GM12878 (cell line): ENCODE measurements at regions not wholly inside any gene's neighbourhood (a gene's known extent, or its start where the extent isn't known, plus 50 kb on each side); places are given as distances from the start of the nearest gene placed in this dataset.

ENCODE experiments used
- ATAC-seq: fragments of 200-7000 bp; cut with Tn5 transposase; 3 replicates; pipeline ENCODE4 v1.9.1; 2020; ENCODE audit warnings: mild to moderate bottlenecking, moderate library complexity
- BruUV-seq: library from RNA; stranded (reverse); fragments of 400-500 nt; replicated peaks from 2 replicates; lab custom pipeline; 2021; lab: Mats Ljungman, UMichigan
- CTCF ChIA-PET: fragments of 300-600 bp; sonication (Branson Sonifier 250); formaldehyde crosslinking; extraction: SDS; loops from one replicate; lab custom pipeline; 2021; ENCODE audit warnings: inconsistent platforms; lab: Yijun Ruan, JAX
- POLR2A ChIA-PET: fragments of 350-600 bp; formaldehyde crosslinking; extraction: SDS; loops from one replicate; lab custom pipeline; 2021; ENCODE audit warnings: inconsistent platforms; lab: Charles Lee
- RAD21 ChIA-PET: fragments of 300-600 bp; sonication (Branson Sonifier 250); formaldehyde crosslinking; loops from one replicate; lab custom pipeline; 2023; ENCODE audit warnings: antibody characterized with exemption; ENCODE audit not compliant: unreplicated experiment; lab: Charles Lee
- SMC1A ChIA-PET: fragments of 300-600 bp; sonication (Branson Sonifier 250); formaldehyde crosslinking; loops from one replicate; lab custom pipeline; 2023; ENCODE audit not compliant: unreplicated experiment, uncharacterized antibody; lab: Charles Lee
- DNase-seq: peaks from one replicate; pipeline ENCODE4 v3.0.0-alpha.2; 2011; ENCODE audit warnings: low read depth, low spot score
- FAIRE-seq: peaks from 3 replicates; lab custom pipeline; 2011; peaks lifted over from hg19 to GRCh38; lab: Jason Lieb, UNC
- H2AFZ ChIP-seq: 2 replicates; pipeline ENCODE4 v1.6.0; 2011; ENCODE audit warnings: low read depth, low read length, control low read depth; ENCODE audit not compliant: control insufficient read depth
- H3K27ac ChIP-seq: 2 replicates; pipeline ENCODE4 v1.5.1; 2011; ENCODE audit warnings: control low read depth; ENCODE audit not compliant: control insufficient read depth, insufficient read depth
- H3K27me3 ChIP-seq, 2 experiments: replicated peaks in 1 of 2; 2 replicates each; pipeline versions ENCODE4 v1.6.0 to v1.6.1; 2011; ENCODE audit warnings: low read length in 1 of 2; ENCODE audit not compliant: control insufficient read depth in 2 of 2, insufficient read depth in 2 of 2
- H3K36me3 ChIP-seq, 2 experiments: 2 replicates each; pipeline ENCODE4 v1.5.1; 2011; ENCODE audit warnings: low read length in 1 of 2; ENCODE audit not compliant: control insufficient read depth in 2 of 2, insufficient read depth in 2 of 2
- H3K4me1 ChIP-seq: 2 replicates; pipeline ENCODE4 v1.6.1; 2011; ENCODE audit warnings: mild to moderate bottlenecking, low read length, moderate library complexity, mixed read lengths; ENCODE audit not compliant: control insufficient read depth, insufficient read depth
- H3K4me2 ChIP-seq: 2 replicates; pipeline ENCODE4 v1.6.0; 2011; ENCODE audit warnings: control low read depth; ENCODE audit not compliant: control insufficient read depth, insufficient read depth
- H3K4me3 ChIP-seq: fragments of 200-600 bp; sonication (generic); 2 replicates; pipeline ENCODE4 v1.5.1; 2016
- H3K79me2 ChIP-seq: 2 replicates; pipeline ENCODE4 v1.6.0; 2011; ENCODE audit warnings: low read length; ENCODE audit not compliant: control insufficient read depth, insufficient read depth
- H3K9ac ChIP-seq: 2 replicates; pipeline ENCODE4 v1.8.0; 2011; ENCODE audit warnings: low read length, control low read depth, mixed read lengths; ENCODE audit not compliant: control insufficient read depth, insufficient read depth
- H3K9me3 ChIP-seq: replicated peaks from 3 replicates; pipeline ENCODE4 v1.5.1; 2011; ENCODE audit warnings: mild to moderate bottlenecking, low read length; ENCODE audit not compliant: control insufficient read depth, insufficient read depth
- H4K20me1 ChIP-seq: 2 replicates; pipeline ENCODE4 v1.6.0; 2011; ENCODE audit not compliant: control insufficient read depth, insufficient read depth
- CEBPB ChIP-seq, 2 experiments: fragments of 150-350 bp in 1 of 2; IDR thresholded peaks; 2 replicates each; pipeline ENCODE4 v1.6.1; 2012 to 2014; ENCODE audit warnings: low read depth in 2 of 2, low read length in 2 of 2, borderline replicate concordance in 1 of 2, inconsistent platforms in 1 of 2
- EED ChIP-seq: sonication (generic); IDR thresholded peaks from 2 replicates; pipeline ENCODE4 v1.6.1; 2016; ENCODE audit warnings: antibody characterized with exemption, low read depth
- MEF2B ChIP-seq: fragments of 450-650 bp; IDR thresholded peaks from 2 replicates; pipeline ENCODE4 v1.6.1; 2018; ENCODE audit warnings: mild to moderate bottlenecking, moderate library complexity; ENCODE audit not compliant: partially characterized antibody, poor library complexity, severe bottlenecking
- NFYA ChIP-seq: IDR thresholded peaks from 2 replicates; pipeline ENCODE4 v1.6.1; 2011; ENCODE audit warnings: low read depth, mild to moderate bottlenecking, low read length, improper control_type of control experiment, borderline replicate concordance
- RCOR1 ChIP-seq: conservative IDR thresholded peaks from 2 replicates; pipeline ENCODE4 v1.6.1; 2012; ENCODE audit warnings: low read depth, low read length, improper control_type of control experiment
- SMAD5 ChIP-seq: IDR thresholded peaks from 2 replicates; pipeline ENCODE4 v1.6.1; 2016; ENCODE audit warnings: antibody characterized with exemption, low read depth
- TARDBP ChIP-seq: IDR thresholded peaks from 2 replicates; pipeline ENCODE4 v1.6.1; 2016; ENCODE audit warnings: borderline replicate concordance
- WRNIP1 ChIP-seq: IDR thresholded peaks from 2 replicates; pipeline ENCODE4 v1.6.1; 2011; ENCODE audit warnings: low read depth, low read length, improper control_type of control experiment, borderline replicate concordance
- ZSCAN29 ChIP-seq: fragments of 450-650 bp; IDR thresholded peaks from 2 replicates; pipeline ENCODE4 v1.6.1; 2017; ENCODE audit warnings: mild to moderate bottlenecking, moderate library complexity
- WGBS: methylation state at CpG from one replicate; pipeline ENCODE4 v1.1.6; 2016; ENCODE audit warnings: low lambda C conversion rate; ENCODE audit not compliant: insufficient replicate concordance, insufficient coverage; ENCODE audit errors: missing lambda C conversion rate; 5-methylcytosine and 5-hydroxymethylcytosine counted together
- in situ Hi-C: fragments of 300-500 bp; cut with MboI; formaldehyde crosslinking; loops from 9 replicates; pipeline ENCODE4 v1.14.3; 2018; ENCODE audit warnings: mixed read lengths
- intact Hi-C: fragments of 100-400 bp; cut with micrococcal nuclease; formaldehyde crosslinking; loops from one replicate; pipeline ENCODE4 v1.14.2; 2022; ENCODE audit not compliant: unreplicated experiment
- TF ChIP-seq, protein P1 (sequence below): fragments of 450-650 bp; IDR thresholded peaks from 2 replicates; pipeline ENCODE4 v1.6.1; 2017; ENCODE audit warnings: borderline replicate concordance
- TF ChIP-seq, protein P2 (sequence below): IDR thresholded peaks from 2 replicates; pipeline ENCODE4 v1.6.1; 2012; ENCODE audit warnings: low read depth, low read length, improper control_type of control experiment
- TF ChIP-seq, protein P3 (sequence below): IDR thresholded peaks from 2 replicates; pipeline ENCODE4 v1.6.1; 2012; ENCODE audit warnings: low read depth, low read length, improper control_type of control experiment

DNA sequence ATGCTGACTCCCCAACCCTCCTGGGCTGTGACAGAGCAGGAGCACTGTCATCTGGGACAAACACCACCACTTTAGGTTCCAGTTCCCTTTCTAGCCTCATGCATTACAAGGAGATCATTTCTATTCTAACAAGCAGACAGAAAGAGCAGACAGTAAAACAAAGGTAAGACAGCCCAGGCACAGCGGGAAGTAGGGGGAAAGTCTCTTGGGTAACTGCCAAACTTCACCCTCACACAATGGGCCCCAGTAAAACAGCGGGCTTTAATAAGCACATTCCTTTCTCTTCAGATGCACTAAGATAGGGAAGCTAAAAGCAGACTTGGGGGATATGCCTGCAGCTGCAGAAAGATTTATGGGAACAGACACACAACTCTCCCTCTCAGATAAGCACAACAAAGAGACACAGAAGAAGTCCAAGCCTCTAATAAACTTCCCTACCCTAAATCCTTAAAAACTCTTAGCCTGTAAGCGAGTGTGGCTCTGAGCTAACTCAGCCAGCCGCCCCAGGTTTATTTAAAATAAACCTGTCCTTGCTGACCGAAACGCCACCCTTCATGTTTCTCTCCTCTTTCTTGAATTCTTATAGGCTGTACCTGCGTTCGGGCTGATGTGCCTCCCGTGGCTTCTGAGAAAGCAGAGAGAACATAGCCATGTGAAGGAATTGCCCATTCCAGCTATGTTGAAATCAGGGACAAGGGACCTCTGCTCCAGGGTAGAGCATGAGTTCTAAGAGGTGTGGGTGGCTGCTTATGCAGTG lies 726.8 kb upstream of the DDX18 start:
- 8% methylated on average over 9 of the region's 9 CpGs for WGBS
- ATAC-seq (no peak), DNase-seq (no peak), FAIRE-seq (no peak)
- Histone ChIP-seq H3K9me3 (no peaks in the 10 kb centered on the region), H3K36me3 (no peaks in the 10 kb centered on the region), H3K27me3 (no peaks in the 10 kb centered on the region), H3K9ac (no peak overlapping the region), H2AFZ (no peak overlapping the region), H3K4me3 (no peak overlapping the region), H3K27ac (no peak overlapping the region), H3K4me1 (no peaks in the 10 kb centered on the region), H4K20me1 (no peaks in the 10 kb centered on the region), H3K4me2 (no peak overlapping the region), H3K79me2 (no peaks in the 10 kb centered on the region)
- ChIA-PET SMC1A (interaction anchor here (1.7 kb wide), 1 partner anchor 14 kb away, joined by 4 read pairs; no protein-coding TSS in a partner anchor), RAD21 (no interaction called here), CTCF (interaction anchor here (1.4 kb wide), 1 partner anchor 124 kb away, joined by 3 read pairs; no protein-coding TSS in a partner anchor), POLR2A (no interaction called here)
- BruUV-seq = no TSS peak
- intact Hi-C loops (no loop called here), in situ Hi-C loops (no loop called here)
- TF ChIP-seq TARDBP (no peak), ZSCAN29 (no peak), NFYA (no peak), CEBPB (IDR thresholded peaks at IDR 0.05; ENCODE audit: borderline replicate concordance in 1 of 2, low read depth in 2 of 2, low read length in 2 of 2) (no peak), MEF2B (no peak), WRNIP1 (no peak), SMAD5 (no peak), RCOR1 (no peak), EED (no peak)
- TF ChIP-seq, protein P1, sequence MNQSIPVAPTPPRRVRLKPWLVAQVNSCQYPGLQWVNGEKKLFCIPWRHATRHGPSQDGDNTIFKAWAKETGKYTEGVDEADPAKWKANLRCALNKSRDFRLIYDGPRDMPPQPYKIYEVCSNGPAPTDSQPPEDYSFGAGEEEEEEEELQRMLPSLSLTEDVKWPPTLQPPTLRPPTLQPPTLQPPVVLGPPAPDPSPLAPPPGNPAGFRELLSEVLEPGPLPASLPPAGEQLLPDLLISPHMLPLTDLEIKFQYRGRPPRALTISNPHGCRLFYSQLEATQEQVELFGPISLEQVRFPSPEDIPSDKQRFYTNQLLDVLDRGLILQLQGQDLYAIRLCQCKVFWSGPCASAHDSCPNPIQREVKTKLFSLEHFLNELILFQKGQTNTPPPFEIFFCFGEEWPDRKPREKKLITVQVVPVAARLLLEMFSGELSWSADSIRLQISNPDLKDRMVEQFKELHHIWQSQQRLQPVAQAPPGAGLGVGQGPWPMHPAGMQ = no peak
- TF ChIP-seq, protein P2, sequence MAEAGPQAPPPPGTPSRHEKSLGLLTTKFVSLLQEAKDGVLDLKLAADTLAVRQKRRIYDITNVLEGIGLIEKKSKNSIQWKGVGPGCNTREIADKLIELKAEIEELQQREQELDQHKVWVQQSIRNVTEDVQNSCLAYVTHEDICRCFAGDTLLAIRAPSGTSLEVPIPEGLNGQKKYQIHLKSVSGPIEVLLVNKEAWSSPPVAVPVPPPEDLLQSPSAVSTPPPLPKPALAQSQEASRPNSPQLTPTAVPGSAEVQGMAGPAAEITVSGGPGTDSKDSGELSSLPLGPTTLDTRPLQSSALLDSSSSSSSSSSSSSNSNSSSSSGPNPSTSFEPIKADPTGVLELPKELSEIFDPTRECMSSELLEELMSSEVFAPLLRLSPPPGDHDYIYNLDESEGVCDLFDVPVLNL = no peak
- TF ChIP-seq, protein P3, sequence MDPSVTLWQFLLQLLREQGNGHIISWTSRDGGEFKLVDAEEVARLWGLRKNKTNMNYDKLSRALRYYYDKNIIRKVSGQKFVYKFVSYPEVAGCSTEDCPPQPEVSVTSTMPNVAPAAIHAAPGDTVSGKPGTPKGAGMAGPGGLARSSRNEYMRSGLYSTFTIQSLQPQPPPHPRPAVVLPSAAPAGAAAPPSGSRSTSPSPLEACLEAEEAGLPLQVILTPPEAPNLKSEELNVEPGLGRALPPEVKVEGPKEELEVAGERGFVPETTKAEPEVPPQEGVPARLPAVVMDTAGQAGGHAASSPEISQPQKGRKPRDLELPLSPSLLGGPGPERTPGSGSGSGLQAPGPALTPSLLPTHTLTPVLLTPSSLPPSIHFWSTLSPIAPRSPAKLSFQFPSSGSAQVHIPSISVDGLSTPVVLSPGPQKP = no peak
